IgD-negative memory B cell (primary cell): ENCODE measurements at regions not wholly inside any gene's neighbourhood (a gene's known extent, or its start where the extent isn't known, plus 50 kb on each side); places are given as distances from the start of the nearest gene placed in this dataset.

ENCODE experiments used
- H3K27ac Mint-ChIP-seq, 3 donors: one replicate each; pipeline ENCODE4 v1.8.0; 2020 to 2022; ENCODE audit warnings: mild to moderate bottlenecking in 3 of 3, mixed read lengths in 3 of 3, moderate library complexity in 1 of 3
- H3K27me3 Mint-ChIP-seq: one replicate; pipeline ENCODE4 v1.8.0; 2021; ENCODE audit warnings: mixed read lengths
- H3K36me3 Mint-ChIP-seq: one replicate; pipeline ENCODE4 v1.8.0; 2020; ENCODE audit warnings: mild to moderate bottlenecking, mixed read lengths
- H3K4me1 Mint-ChIP-seq, 3 donors: one replicate each; pipeline ENCODE4 v1.8.0; 2020 to 2022; ENCODE audit warnings: mixed read lengths in 3 of 3, mild to moderate bottlenecking in 1 of 3
- H3K4me3 Mint-ChIP-seq, 4 donors: one replicate each; pipeline ENCODE4 v1.8.0; 2020 to 2022; ENCODE audit warnings: mild to moderate bottlenecking in 4 of 4, mixed read lengths in 4 of 4, moderate library complexity in 3 of 4
- H3K9me3 Mint-ChIP-seq, 3 donors: one replicate each; pipeline ENCODE4 v1.8.0; 2020 to 2021; ENCODE audit warnings: mixed read lengths in 3 of 3, mild to moderate bottlenecking in 1 of 3

GRCh38 chr13:18953139-18953930, 228.3 kb downstream of the TUBA3C start:
- Mint-ChIP-seq H3K4me1 (no peaks in the 10 kb centered on the region), H3K27ac (no peak overlapping the region), H3K4me3 (no peak overlapping the region), H3K27me3 (no peaks in the 10 kb centered on the region), H3K9me3 (peaks cover 0 to 10% (median 9%) of the 10 kb centered on the region in 3 donors), H3K36me3 (no peaks in the 10 kb centered on the region)

GRCh38 chr13:18952225-18953016, 229.2 kb downstream of the TUBA3C start:
- H3K9me3 Mint-ChIP-seq: peaks cover 0 to 10% (median 9%) of the 10 kb centered on the region in 3 donors
- H3K27me3 Mint-ChIP-seq: no peaks in the 10 kb centered on the region
- no peak overlapping the region for H3K4me3 Mint-ChIP-seq
- H3K4me1 Mint-ChIP-seq: no peaks in the 10 kb centered on the region
- no peaks in the 10 kb centered on the region for H3K36me3 Mint-ChIP-seq
- H3K27ac Mint-ChIP-seq: no peak overlapping the region

- Mint-ChIP-seq H3K4me3 (no peak overlapping the region), H3K27me3 (no peaks in the 10 kb centered on the region), H3K36me3 (no peaks in the 10 kb centered on the region), H3K9me3 (peaks cover 0 to 4% (median 1%) of the 10 kb centered on the region in 3 donors), H3K4me1 (no peaks in the 10 kb centered on the region), H3K27ac (no peak overlapping the region)
Measured at GRCh38 chr13:18951412-18951811, 230.2 kb downstream of the TUBA3C start.

GRCh38 chr13:18949970-18950369, 231.7 kb downstream of the TUBA3C start:
- H3K27ac Mint-ChIP-seq: no peak overlapping the region

GRCh38 chr13:18949489-18949761, 232.2 kb downstream of the TUBA3C start:
- no peaks in the 10 kb centered on the region for H3K27me3 Mint-ChIP-seq
- H3K9me3 Mint-ChIP-seq: peaks cover 0 to 4% (median 0%) of the 10 kb centered on the region in 3 donors
- H3K36me3 Mint-ChIP-seq: no peaks in the 10 kb centered on the region
- no peak overlapping the region for H3K27ac Mint-ChIP-seq
- no peaks in the 10 kb centered on the region for H3K4me1 Mint-ChIP-seq
- no peak overlapping the region for H3K4me3 Mint-ChIP-seq

More at GRCh38 chr13:18949970-18950369, 231.7 kb downstream of the TUBA3C start:
- H3K4me3 Mint-ChIP-seq: no peak overlapping the region
- H3K4me1 Mint-ChIP-seq: no peaks in the 10 kb centered on the region
- H3K9me3 Mint-ChIP-seq: peaks cover 0 to 4% (median 0%) of the 10 kb centered on the region in 3 donors
- H3K27me3 Mint-ChIP-seq: no peaks in the 10 kb centered on the region
- H3K36me3 Mint-ChIP-seq: no peaks in the 10 kb centered on the region

- no peaks in the 10 kb centered on the region for H3K36me3 Mint-ChIP-seq
- H3K9me3 Mint-ChIP-seq: peaks cover 0 to 4% (median 0%) of the 10 kb centered on the region in 3 donors
- H3K27ac Mint-ChIP-seq: no peak overlapping the region
- no peaks in the 10 kb centered on the region for H3K4me1 Mint-ChIP-seq
- H3K4me3 Mint-ChIP-seq: no peak overlapping the region
- H3K27me3 Mint-ChIP-seq: no peaks in the 10 kb centered on the region
Measured at GRCh38 chr13:18948664-18949488, 232.7 kb downstream of the TUBA3C start.

- peaks cover 0 to 4% (median 0%) of the 10 kb centered on the region in 3 donors for H3K9me3 Mint-ChIP-seq
- H3K27ac Mint-ChIP-seq: peak overlapping the region in 1 of 3 donors; percentile 82
Measured at GRCh38 chr13:18948012-18948663, 233.5 kb downstream of the TUBA3C start.

GRCh38 chr13:18947376-18947977, 234.1 kb downstream of the TUBA3C start:
- Mint-ChIP-seq H3K9me3 (peaks cover 0 to 5% (median 0%) of the 10 kb centered on the region in 3 donors), H3K4me3 (no peak overlapping the region), H3K36me3 (no peaks in the 10 kb centered on the region), H3K27ac (peak overlapping the region in 1 of 3 donors; percentile 82), H3K27me3 (no peaks in the 10 kb centered on the region), H3K4me1 (no peaks in the 10 kb centered on the region)

More at GRCh38 chr13:18948012-18948663, 233.5 kb downstream of the TUBA3C start:
- no peaks in the 10 kb centered on the region for H3K4me1 Mint-ChIP-seq
- no peak overlapping the region for H3K4me3 Mint-ChIP-seq
- H3K36me3 Mint-ChIP-seq: no peaks in the 10 kb centered on the region
- H3K27me3 Mint-ChIP-seq: no peaks in the 10 kb centered on the region

- Mint-ChIP-seq H3K27ac (no peak overlapping the region), H3K4me3 (no peak overlapping the region), H3K4me1 (no peaks in the 10 kb centered on the region), H3K9me3 (peaks cover 0 to 6% (median 0%) of the 10 kb centered on the region in 3 donors), H3K36me3 (no peaks in the 10 kb centered on the region), H3K27me3 (no peaks in the 10 kb centered on the region)
Measured at GRCh38 chr13:18946738-18947137, 234.9 kb downstream of the TUBA3C start.

GRCh38 chr13:18944501-18945068, 237.0 kb downstream of the TUBA3C start:
- Mint-ChIP-seq H3K4me1 (no peaks in the 10 kb centered on the region), H3K9me3 (peaks cover 0 to 3% (median 0%) of the 10 kb centered on the region in 3 donors), H3K27me3 (no peaks in the 10 kb centered on the region), H3K4me3 (no peak overlapping the region), H3K27ac (no peak overlapping the region), H3K36me3 (no peaks in the 10 kb centered on the region)

GRCh38 chr13:18943721-18944391, 237.8 kb downstream of the TUBA3C start:
- no peak overlapping the region for H3K4me3 Mint-ChIP-seq
- no peak overlapping the region for H3K27ac Mint-ChIP-seq
- H3K36me3 Mint-ChIP-seq: no peaks in the 10 kb centered on the region
- no peaks in the 10 kb centered on the region for H3K4me1 Mint-ChIP-seq
- H3K9me3 Mint-ChIP-seq: peaks cover 0 to 2% (median 0%) of the 10 kb centered on the region in 3 donors
- no peaks in the 10 kb centered on the region for H3K27me3 Mint-ChIP-seq

- H3K27me3 Mint-ChIP-seq: no peaks in the 10 kb centered on the region
Measured at GRCh38 chr13:18943273-18943672, 238.4 kb downstream of the TUBA3C start.

GRCh38 chr13:18936104-18936503, 245.5 kb downstream of the TUBA3C start:
- no peak overlapping the region for H3K27ac Mint-ChIP-seq
- H3K4me1 Mint-ChIP-seq: no peaks in the 10 kb centered on the region
- no peak overlapping the region for H3K4me3 Mint-ChIP-seq
- no peaks in the 10 kb centered on the region for H3K27me3 Mint-ChIP-seq
- no peaks in the 10 kb centered on the region for H3K36me3 Mint-ChIP-seq
- no peaks in the 10 kb centered on the region for H3K9me3 Mint-ChIP-seq

More at GRCh38 chr13:18943273-18943672, 238.4 kb downstream of the TUBA3C start:
- Mint-ChIP-seq H3K27ac (no peak overlapping the region), H3K4me3 (no peak overlapping the region), H3K9me3 (peaks cover 0 to 2% (median 0%) of the 10 kb centered on the region in 3 donors), H3K36me3 (no peaks in the 10 kb centered on the region), H3K4me1 (no peaks in the 10 kb centered on the region)
